Stimulated activated naive CD8-positive, alpha-beta T cell treated with anti-CD3 and anti-CD28 coated beads, Interleukin-15, Interleukin-2, amounts not matched to agents 100 U/mL and 50 U/mL, for 24 hours (primary cell): ENCODE measurements at regions not wholly inside any gene's neighbourhood (a gene's known extent, or its start where the extent isn't known, plus 50 kb on each side); places are given as distances from the start of the nearest gene placed in this dataset.
"Not testable (repeated sequence)": the region's sequence is repeated elsewhere in the genome, so short reads cannot be mapped to it uniquely, and the experiment has no call there.

Experiments
- ATAC-seq: fragments of 150-1000 bp; cut with Tn5 transposase; one replicate; pipeline ENCODE4 v1.10.0; 2021
- DNase-seq: peaks from one replicate; pipeline ENCODE4 v3.0.0; 2021

DNA sequence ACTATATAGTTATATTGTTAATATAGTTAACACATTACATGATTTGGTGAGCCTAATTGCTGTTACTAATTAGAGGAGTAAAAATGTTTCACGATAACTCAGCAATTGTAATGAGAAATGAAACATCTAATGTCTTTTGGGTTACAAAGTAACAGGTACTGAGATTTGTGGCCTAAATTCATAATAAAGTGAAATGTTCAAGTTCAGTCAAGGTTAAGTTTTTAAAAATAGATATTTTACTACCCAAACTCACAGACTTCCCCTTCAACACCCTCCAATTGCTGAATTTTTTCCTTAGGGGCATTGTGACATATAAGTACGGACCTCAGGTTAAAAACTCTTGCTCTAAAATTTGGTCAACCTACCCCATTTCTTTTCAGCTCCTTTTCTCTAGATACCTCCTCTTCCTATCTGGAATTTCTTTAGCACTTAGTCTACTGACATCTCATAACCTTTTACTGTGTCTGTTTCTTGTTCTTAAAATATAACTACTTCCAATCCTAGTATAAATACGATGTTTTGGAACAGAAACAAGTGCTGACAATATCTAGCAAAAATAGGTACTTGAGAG is 112.3 kb upstream of the PRSS16 start:
- ATAC-seq, result no peak
- no peak for DNase-seq

DNA sequence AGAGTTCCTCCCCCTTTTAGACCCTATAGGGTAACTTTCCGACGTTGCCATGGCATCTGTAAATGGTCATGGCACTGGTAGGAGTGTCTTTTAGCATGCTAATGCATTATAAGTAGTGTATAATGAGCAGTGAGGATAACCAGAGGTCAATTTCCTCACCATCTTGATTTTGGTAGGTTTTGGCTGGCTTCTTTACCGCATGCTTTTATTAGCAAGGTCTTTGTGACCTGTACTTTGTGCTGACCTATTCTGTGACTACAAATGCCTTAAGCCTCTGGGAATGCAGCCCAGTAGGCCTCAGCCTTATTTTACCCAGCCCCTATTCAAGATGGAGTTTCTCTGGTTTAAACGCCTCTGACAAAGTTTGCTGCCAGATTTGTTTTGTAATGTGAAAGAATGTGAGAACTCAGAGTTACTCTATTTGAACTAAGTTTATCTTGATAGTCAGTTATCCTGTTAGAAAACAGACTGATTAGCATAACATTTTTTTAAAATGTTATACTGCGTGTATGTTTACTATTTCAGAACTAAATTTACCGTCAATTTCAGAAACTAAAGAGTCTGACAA is 111.3 kb upstream of the PRSS16 start:
- no peak for ATAC-seq
- no peak for DNase-seq

- ATAC-seq (no peak), DNase-seq (no peak)
Observed at GRCh38 chr6:27136978-27137814, 110.3 kb upstream of the PRSS16 start.

GRCh38 chr6:27138406-27138805 is 109.1 kb upstream of the PRSS16 start:
- ATAC-seq (no peak), DNase-seq (no peak)

DNA sequence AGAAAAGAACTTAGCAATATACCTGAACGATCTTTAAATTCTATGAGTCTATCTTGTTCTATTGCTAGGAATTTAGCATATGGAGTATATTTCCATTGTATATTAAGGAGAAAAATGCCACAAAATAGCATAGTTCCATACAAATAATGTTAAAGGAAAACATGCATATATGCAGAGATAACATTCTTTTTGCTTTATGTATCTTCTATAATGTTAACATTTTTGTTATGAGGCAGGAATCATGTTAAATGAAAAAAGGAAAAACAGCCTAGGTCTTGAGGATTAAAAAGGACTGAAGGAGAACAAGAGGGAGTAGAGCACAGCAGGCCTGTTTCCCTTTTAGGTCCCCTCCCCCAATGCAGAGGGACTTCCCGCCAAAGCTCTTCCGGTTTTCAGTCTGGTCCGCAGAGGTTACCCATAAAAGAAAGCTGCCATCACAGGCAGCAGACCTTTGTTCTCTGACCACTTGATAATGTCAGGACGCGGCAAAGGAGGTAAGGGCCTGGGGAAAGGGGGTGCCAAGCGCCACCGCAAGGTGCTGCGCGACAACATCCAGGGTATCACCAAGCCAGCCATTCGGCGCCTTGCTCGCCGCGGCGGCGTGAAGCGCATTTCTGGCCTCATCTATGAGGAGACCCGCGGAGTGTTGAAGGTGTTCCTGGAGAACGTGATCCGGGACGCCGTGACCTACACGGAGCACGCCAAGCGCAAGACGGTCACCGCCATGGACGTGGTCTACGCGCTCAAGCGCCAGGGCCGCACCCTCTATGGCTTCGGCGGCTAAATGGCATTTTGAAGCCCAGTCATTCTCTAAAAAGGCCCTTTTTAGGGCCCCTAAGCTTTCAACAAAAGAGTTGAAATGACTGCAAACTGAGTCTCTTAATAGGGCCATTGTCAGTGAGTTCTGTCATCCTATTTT is 108.4 kb upstream of the PRSS16 start:
- DNase-seq, result peak; percentile 83
- peak; percentile 82 for ATAC-seq

GRCh38 chr6:27139756-27140579 is 107.5 kb upstream of the PRSS16 start:
- peak; percentile 32 for ATAC-seq
- DNase-seq, result peak; percentile 41

- ATAC-seq (no peak), DNase-seq (no peak)
Observed at GRCh38 chr6:27140999-27141528, 106.4 kb upstream of the PRSS16 start.

DNA sequence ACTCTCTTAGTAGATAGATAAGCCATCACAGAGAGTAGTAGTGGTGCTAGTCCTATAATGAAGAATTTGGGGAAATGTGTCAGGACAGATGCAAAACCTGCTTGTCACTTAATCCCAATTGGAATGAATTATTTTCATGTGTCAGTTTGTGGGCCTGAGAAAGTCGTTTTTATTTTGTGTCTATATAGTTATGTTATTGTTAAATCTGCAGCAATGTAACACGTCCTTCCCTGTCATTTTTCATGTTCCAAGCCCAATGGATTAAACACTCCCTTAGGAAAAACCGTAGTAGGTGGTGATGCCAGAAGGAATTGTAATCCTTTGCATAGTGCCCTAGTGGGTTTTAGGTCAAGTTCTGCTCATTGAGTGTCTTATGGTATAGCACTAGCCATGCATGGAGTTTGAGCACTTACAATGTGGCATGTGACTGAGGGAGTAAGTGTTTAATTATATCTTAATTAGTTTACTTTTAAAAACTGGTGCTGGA is 105.9 kb upstream of the PRSS16 start:
- ATAC-seq (no peak), DNase-seq (no peak)

DNA sequence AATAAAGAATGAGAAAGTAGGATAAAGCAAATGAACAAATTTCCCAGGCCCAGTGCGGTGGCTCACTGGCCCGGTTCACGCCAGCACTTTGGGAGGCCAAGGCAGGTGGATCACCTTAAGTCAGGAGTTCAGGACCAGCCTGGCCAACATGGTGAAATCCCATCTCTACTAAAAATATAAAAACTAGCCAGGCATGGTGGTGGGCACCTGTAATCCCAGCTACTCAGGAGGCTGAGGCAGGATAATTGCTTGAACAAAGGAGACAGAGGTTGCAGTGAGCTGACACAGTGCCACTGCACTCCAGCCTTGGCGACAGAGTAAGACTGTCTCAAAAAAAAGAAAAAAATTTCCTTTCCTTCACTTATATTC is 104.5 kb upstream of the PRSS16 start:
- not testable (repeated sequence) for ATAC-seq, DNase-seq

DNA sequence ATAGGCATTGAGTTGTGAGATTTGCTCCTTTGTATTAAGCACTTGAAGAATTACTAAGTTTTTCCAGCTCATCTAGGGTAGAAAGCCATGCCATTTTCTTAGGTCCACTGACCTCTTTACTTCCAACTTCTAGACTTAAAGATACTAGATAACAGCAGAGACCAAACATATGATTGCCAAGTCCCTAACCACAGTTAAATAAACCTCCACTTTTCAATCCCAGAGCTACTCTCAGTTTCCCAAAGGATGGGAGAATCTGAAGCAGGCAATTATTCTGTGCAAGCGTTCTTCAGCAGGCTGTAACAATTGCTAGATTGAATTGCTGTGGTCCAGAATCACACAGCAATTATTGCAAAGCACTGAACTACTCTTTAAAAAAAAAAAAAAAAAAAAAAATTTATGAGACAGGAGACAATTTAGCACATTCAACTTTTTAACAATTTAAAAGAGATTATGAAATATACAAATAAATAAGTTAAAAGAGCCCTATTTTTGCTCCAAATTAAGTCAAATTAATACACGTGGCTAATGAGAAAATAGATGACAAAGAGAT is 104.0 kb upstream of the PRSS16 start:
- DNase-seq (no peak), ATAC-seq (no peak)

- ATAC-seq (no peak), DNase-seq (no peak)
Observed at GRCh38 chr6:27144740-27145079, 102.8 kb upstream of the PRSS16 start.

GRCh38 chr6:27145731-27146455 is 101.6 kb upstream of the PRSS16 start:
- DNase-seq (peak; percentile 64), ATAC-seq (peak; percentile 45)

DNA sequence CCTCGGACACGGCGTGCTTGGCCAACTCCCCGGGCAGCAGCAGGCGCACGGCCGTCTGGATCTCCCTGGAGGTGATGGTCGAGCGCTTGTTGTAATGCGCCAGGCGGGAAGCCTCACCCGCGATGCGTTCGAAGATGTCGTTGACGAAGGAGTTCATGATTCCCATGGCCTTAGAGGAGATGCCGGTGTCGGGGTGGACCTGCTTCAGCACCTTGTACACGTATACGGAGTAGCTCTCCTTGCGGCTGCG is 101.1 kb upstream of the PRSS16 start:
- not testable (repeated sequence) for ATAC-seq, DNase-seq

DNA sequence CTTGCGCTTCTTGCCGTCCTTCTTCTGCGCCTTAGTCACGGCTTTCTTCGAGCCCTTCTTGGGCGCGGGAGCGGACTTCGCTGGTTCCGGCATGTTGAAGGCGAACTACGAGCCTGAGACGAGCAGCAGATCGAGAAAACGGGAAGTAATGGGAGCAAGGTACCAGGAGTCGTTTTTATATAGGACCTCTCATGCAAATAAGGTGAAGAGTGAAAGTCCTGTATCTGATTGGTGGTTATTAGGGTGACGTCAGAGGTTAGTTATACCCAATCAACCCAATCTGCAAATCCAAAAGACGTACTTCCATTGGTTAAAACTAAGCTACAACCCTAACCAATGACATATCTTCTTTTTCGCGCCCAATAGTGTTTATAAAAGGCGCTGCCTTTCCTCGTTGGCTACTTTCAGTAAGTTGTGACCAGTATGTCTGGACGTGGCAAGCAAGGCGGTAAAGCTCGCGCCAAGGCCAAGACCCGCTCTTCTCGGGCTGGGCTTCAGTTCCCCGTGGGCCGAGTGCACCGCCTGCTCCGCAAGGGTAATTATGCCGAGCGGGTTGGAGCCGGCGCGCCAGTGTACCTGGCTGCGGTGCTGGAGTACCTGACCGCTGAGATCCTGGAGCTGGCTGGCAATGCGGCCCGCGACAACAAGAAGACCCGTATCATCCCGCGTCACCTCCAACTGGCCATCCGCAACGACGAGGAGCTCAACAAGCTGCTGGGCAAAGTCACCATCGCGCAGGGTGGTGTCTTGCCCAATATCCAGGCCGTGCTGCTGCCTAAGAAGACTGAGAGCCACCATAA is 100.6 kb upstream of the PRSS16 start:
- peak; percentile 86 for DNase-seq
- peak; percentile 77 for ATAC-seq

GRCh38 chr6:27148404-27148795 is 99.1 kb upstream of the PRSS16 start:
- ATAC-seq (no peak), DNase-seq (no peak)

GRCh38 chr6:27149150-27149549 is 98.4 kb upstream of the PRSS16 start:
- DNase-seq (no peak), ATAC-seq (no peak)

DNA sequence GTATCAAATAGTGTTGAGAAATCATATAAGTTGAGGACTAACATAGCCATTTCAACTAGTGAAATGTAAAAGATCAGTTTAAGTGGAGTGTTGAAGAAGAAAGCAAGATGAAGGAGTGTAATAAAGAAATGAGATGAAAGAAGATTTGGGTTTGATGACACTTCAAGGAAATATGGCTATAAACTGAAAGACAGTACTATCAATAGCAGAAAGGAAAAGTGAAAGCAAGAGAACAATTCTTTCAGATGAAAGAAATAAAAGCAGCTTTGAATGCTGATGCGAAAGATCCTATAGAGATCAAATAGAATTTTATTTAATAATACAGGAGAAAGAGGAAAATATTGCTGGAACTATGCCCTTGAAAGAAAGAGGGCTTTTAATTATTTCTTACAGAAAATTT is 92.8 kb upstream of the PRSS16 start:
- ATAC-seq (no peak), DNase-seq (no peak)

- ATAC-seq (no peak), DNase-seq (no peak)
Observed at GRCh38 chr6:27156874-27157458, 90.5 kb upstream of the PRSS16 start.
